HEK293T (cell line): ENCODE measurements at regions not wholly inside any gene's neighbourhood (a gene's known extent, or its start where the extent isn't known, plus 50 kb on each side); places are given as distances from the start of the nearest gene placed in this dataset.

Experiments
- ARNT ChIP-seq: fragments of 450-650 bp; IDR thresholded peaks from 2 replicates; pipeline ENCODE4 v1.6.1; 2017; ENCODE audit warnings: mild to moderate bottlenecking
- BHLHE40 ChIP-seq: fragments of 450-650 bp; IDR thresholded peaks from 2 replicates; pipeline ENCODE4 v1.6.1; 2016; ENCODE audit warnings: mild to moderate bottlenecking, moderate library complexity, borderline replicate concordance
- FOXA1 ChIP-seq: fragments of 450-650 bp; IDR thresholded peaks from 2 replicates; pipeline ENCODE4 v1.6.1; 2016; ENCODE audit warnings: mild to moderate bottlenecking
- FOXM1 ChIP-seq: fragments of 450-650 bp; IDR thresholded peaks from 2 replicates; pipeline ENCODE4 v1.6.1; 2017; ENCODE audit warnings: mild to moderate bottlenecking, borderline replicate concordance
- L3MBTL2 ChIP-seq: fragments of 450-650 bp; conservative IDR thresholded peaks from 2 replicates; pipeline ENCODE4 v1.6.1; 2016; ENCODE audit warnings: mild to moderate bottlenecking
- SUZ12 ChIP-seq: fragments of 450-650 bp; IDR thresholded peaks from 2 replicates; pipeline ENCODE4 v1.6.1; 2016; ENCODE audit warnings: mild to moderate bottlenecking
- TARDBP ChIP-seq: fragments of 450-650 bp; IDR thresholded peaks from 2 replicates; pipeline ENCODE4 v1.6.1; 2016

GRCh38 chr10:18829259-18829658 lies 170.0 kb downstream of the ARL5B start:
- no peak for TF ChIP-seq L3MBTL2
- no peak for TF ChIP-seq FOXM1
- no peak for TF ChIP-seq SUZ12
- TF ChIP-seq ARNT: no peak
- TF ChIP-seq FOXA1: no peak
- no peak for TF ChIP-seq TARDBP
- TF ChIP-seq BHLHE40: no peak
